ENCODE measurements at regions not wholly inside any gene's neighbourhood (a gene's known extent, or its start where the extent isn't known, plus 50 kb on each side); places are given as distances from the start of the nearest gene placed in this dataset.

DNA sequence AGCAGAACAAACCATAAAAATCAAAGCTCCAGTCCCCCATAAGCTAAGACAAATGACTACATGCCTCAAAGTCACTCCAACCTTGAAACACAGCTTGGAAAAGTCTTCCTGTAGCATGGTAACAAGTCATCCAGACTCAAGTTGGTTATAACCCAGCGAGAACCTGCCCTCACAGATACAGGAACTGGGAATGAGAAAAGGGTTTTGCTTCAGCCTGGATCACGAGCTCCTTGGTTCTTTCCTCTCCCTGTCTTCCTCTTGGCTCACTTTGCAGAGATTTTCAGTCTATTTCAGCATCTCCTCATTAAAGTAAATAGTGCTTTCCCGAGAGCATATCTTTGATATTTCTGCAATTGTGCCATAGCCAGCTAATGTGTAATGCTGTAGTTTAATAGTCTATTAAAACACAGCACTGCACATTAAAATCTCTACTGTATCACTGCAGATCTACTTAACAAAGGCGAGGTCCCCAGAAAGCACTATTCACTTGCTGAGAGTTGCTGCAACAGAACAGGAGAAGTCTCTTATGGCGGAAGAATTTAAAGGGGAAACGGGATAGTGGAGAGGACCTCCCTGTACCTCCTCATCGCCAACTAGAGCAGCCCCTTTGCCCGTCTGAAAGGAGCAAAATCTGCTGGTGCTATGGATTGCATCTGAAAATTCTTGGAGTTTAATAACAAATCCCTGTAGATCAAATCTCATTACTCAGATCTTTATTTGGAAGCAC is 249.3 kb upstream of the GATB start:
- TF ChIP-seq ISL1 (CRISPR knock-in tag; IDR thresholded peaks at IDR 0.05): no peak
- no peak for TF ChIP-seq ARNTL (CRISPR knock-in tag; IDR thresholded peaks at IDR 0.05; ENCODE audit: borderline replicate concordance, low read depth)
- TF ChIP-seq PPARA (CRISPR knock-in tag; IDR thresholded peaks at IDR 0.05; ENCODE audit: borderline replicate concordance): no peak
- TF ChIP-seq, protein P1, sequence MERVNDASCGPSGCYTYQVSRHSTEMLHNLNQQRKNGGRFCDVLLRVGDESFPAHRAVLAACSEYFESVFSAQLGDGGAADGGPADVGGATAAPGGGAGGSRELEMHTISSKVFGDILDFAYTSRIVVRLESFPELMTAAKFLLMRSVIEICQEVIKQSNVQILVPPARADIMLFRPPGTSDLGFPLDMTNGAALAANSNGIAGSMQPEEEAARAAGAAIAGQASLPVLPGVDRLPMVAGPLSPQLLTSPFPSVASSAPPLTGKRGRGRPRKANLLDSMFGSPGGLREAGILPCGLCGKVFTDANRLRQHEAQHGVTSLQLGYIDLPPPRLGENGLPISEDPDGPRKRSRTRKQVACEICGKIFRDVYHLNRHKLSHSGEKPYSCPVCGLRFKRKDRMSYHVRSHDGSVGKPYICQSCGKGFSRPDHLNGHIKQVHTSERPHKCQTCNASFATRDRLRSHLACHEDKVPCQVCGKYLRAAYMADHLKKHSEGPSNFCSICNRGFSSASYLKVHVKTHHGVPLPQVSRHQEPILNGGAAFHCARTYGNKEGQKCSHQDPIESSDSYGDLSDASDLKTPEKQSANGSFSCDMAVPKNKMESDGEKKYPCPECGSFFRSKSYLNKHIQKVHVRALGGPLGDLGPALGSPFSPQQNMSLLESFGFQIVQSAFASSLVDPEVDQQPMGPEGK (CRISPR knock-in tag; IDR thresholded peaks at IDR 0.05; ENCODE audit: borderline replicate concordance): no peak
- no peak for TF ChIP-seq BACH2 (CRISPR knock-in tag; IDR thresholded peaks at IDR 0.05; ENCODE audit: borderline replicate concordance)
- TF ChIP-seq, protein P2, sequence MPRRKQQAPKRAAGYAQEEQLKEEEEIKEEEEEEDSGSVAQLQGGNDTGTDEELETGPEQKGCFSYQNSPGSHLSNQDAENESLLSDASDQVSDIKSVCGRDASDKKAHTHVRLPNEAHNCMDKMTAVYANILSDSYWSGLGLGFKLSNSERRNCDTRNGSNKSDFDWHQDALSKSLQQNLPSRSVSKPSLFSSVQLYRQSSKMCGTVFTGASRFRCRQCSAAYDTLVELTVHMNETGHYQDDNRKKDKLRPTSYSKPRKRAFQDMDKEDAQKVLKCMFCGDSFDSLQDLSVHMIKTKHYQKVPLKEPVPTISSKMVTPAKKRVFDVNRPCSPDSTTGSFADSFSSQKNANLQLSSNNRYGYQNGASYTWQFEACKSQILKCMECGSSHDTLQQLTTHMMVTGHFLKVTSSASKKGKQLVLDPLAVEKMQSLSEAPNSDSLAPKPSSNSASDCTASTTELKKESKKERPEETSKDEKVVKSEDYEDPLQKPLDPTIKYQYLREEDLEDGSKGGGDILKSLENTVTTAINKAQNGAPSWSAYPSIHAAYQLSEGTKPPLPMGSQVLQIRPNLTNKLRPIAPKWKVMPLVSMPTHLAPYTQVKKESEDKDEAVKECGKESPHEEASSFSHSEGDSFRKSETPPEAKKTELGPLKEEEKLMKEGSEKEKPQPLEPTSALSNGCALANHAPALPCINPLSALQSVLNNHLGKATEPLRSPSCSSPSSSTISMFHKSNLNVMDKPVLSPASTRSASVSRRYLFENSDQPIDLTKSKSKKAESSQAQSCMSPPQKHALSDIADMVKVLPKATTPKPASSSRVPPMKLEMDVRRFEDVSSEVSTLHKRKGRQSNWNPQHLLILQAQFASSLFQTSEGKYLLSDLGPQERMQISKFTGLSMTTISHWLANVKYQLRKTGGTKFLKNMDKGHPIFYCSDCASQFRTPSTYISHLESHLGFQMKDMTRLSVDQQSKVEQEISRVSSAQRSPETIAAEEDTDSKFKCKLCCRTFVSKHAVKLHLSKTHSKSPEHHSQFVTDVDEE (CRISPR knock-in tag; IDR thresholded peaks at IDR 0.05): no peak
- TF ChIP-seq, protein P3, sequence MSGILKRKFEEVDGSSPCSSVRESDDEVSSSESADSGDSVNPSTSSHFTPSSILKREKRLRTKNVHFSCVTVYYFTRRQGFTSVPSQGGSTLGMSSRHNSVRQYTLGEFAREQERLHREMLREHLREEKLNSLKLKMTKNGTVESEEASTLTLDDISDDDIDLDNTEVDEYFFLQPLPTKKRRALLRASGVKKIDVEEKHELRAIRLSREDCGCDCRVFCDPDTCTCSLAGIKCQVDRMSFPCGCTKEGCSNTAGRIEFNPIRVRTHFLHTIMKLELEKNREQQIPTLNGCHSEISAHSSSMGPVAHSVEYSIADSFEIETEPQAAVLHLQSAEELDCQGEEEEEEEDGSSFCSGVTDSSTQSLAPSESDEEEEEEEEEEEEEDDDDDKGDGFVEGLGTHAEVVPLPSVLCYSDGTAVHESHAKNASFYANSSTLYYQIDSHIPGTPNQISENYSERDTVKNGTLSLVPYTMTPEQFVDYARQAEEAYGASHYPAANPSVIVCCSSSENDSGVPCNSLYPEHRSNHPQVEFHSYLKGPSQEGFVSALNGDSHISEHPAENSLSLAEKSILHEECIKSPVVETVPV (CRISPR knock-in tag; IDR thresholded peaks at IDR 0.05): no peak
- TF ChIP-seq RARB (CRISPR knock-in tag; IDR thresholded peaks at IDR 0.05): no peak
